SK-N-SH (cell line): ENCODE measurements at regions not wholly inside any gene's neighbourhood (a gene's known extent, or its start where the extent isn't known, plus 50 kb on each side); places are given as distances from the start of the nearest gene placed in this dataset.

Experiments used
- CTCF ChIA-PET: fragments of 300-600, 350-600 bp; formaldehyde crosslinking; extraction: SDS; loops from one replicate; lab custom pipeline; 2021; lab: Yijun Ruan, JAX
- POLR2A ChIA-PET: fragments of 350-600 bp; sonication (Branson Sonifier 250); formaldehyde crosslinking; extraction: SDS; loops from one replicate; lab custom pipeline; 2020; ENCODE audit warnings: antibody characterized with exemption, inconsistent platforms; lab: Yijun Ruan, JAX
- DNase-seq: peaks from one replicate; pipeline ENCODE4 v3.0.0; 2012
- H2AFZ ChIP-seq: fragments of 200-600 bp; sonication (generic); 2 replicates; pipeline ENCODE4 v1.8.1; 2016; ENCODE audit warnings: antibody characterized with exemption, mild to moderate bottlenecking, low read depth
- H3F3A ChIP-seq: fragments of 200-600 bp; sonication (generic); replicated peaks from 2 replicates; pipeline ENCODE3; 2016; ENCODE audit warnings: antibody characterized with exemption, mild to moderate bottlenecking; ENCODE audit not compliant: insufficient read depth
- H3K27ac ChIP-seq, 2 experiments: fragments of 200-500 bp in 1 of 2; fragments of 200-600 bp in 1 of 2; sonication (Bioruptor generic) in 1 of 2; sonication (generic), shearing (Covaris generic) in 1 of 2; 2 replicates each; pipeline versions ENCODE4 v1.5.1 to v1.6.1; 2014 to 2016; ENCODE audit warnings: low read depth in 2 of 2, inconsistent platforms in 1 of 2, low read length in 1 of 2, mild to moderate bottlenecking in 1 of 2, mixed read lengths in 1 of 2
- H3K27me3 ChIP-seq: fragments of 200-600 bp; sonication (generic), shearing (Covaris generic); 2 replicates; pipeline ENCODE4 v1.6.1; 2016; ENCODE audit warnings: mixed run types; ENCODE audit not compliant: insufficient read depth
- H3K36me3 ChIP-seq, 2 experiments: fragments of 200-500 bp in 1 of 2; fragments of 200-600 bp in 1 of 2; sonication (Bioruptor generic) in 1 of 2; sonication (generic) in 1 of 2; replicated peaks in 1 of 2; 2 replicates each; pipeline versions ENCODE3 to v1.5.1; 2014 to 2016; ENCODE audit warnings: low read length in 1 of 2, mild to moderate bottlenecking in 1 of 2; ENCODE audit not compliant: insufficient read depth in 2 of 2, control insufficient read depth in 1 of 2
- H3K4me1 ChIP-seq, 2 experiments: fragments of 200-500 bp in 1 of 2; fragments of 200-600 bp in 1 of 2; sonication (Bioruptor generic) in 1 of 2; sonication (generic), shearing (Covaris generic) in 1 of 2; 2 replicates each; pipeline versions ENCODE4 v1.5.1 to v1.6.1; 2014 to 2016; ENCODE audit warnings: low read depth in 1 of 2, low read length in 1 of 2, mixed run types in 1 of 2; ENCODE audit not compliant: insufficient read depth in 2 of 2, control insufficient read depth in 1 of 2
- H3K4me2 ChIP-seq: fragments of 200-600 bp; sonication (generic), shearing (Covaris generic); 2 replicates; pipeline ENCODE4 v1.6.1; 2017; ENCODE audit warnings: mixed run types
- H3K4me3 ChIP-seq, 2 experiments: fragments of 200-500 bp in 1 of 2; fragments of 200-600 bp in 1 of 2; sonication (Bioruptor generic) in 1 of 2; sonication (generic), shearing (Covaris generic) in 1 of 2; 2 replicates each; pipeline versions ENCODE4 v1.5.1 to v1.8.1; 2014 to 2016; ENCODE audit warnings: low read depth in 2 of 2, inconsistent platforms in 1 of 2, low read length in 1 of 2, mild to moderate bottlenecking in 1 of 2, mixed read lengths in 1 of 2, moderate library complexity in 1 of 2
- H3K79me2 ChIP-seq: fragments of 200-600 bp; sonication (generic); 2 replicates; pipeline ENCODE4 v1.8.1; 2017; ENCODE audit warnings: mild to moderate bottlenecking; ENCODE audit not compliant: insufficient read depth
- H3K9ac ChIP-seq: fragments of 200-600 bp; sonication (generic); 2 replicates; pipeline ENCODE4 v1.6.1; 2017; ENCODE audit warnings: mixed run types
- H3K9me2 ChIP-seq: fragments of 200-600 bp; sonication (generic); 2 replicates; pipeline ENCODE4 v1.6.1; 2017; ENCODE audit warnings: mixed run types
- H3K9me3 ChIP-seq: fragments of 200-600 bp; sonication (generic); 2 replicates; pipeline ENCODE4 v1.6.1; 2017; ENCODE audit warnings: mixed run types, mild to moderate bottlenecking, moderate library complexity
- H4K20me1 ChIP-seq: fragments of 200-600 bp; sonication (generic); 2 replicates; pipeline ENCODE4 v1.6.1; 2017; ENCODE audit warnings: mild to moderate bottlenecking, mixed run types; ENCODE audit not compliant: insufficient read depth
- CHD2 ChIP-seq: fragments of 150-350 bp; IDR thresholded peaks from 2 replicates; pipeline ENCODE4 v1.6.1; 2018; ENCODE audit warnings: low read length; ENCODE audit not compliant: partially characterized antibody
- CTCF ChIP-seq: fragments of 200-600 bp; sonication (generic); IDR thresholded peaks from 2 replicates; pipeline ENCODE4 v1.6.1; 2017; ENCODE audit warnings: antibody characterized with exemption, mild to moderate bottlenecking, moderate library complexity
- FOXJ3 ChIP-seq: sonication (generic); formaldehyde crosslinking; IDR thresholded peaks from 2 replicates; pipeline ENCODE4 v1.5.1; 2020; ENCODE audit warnings: mild to moderate bottlenecking, missing genetic modification reagents
- GABPA ChIP-seq: IDR thresholded peaks from 2 replicates; pipeline ENCODE4 v1.4.0; 2012; ENCODE audit warnings: low read depth, mild to moderate bottlenecking
- MEF2A ChIP-seq: IDR thresholded peaks from 2 replicates; pipeline ENCODE4 v1.4.0; 2012; ENCODE audit warnings: low read depth, borderline replicate concordance
- MXI1 ChIP-seq: IDR thresholded peaks from 2 replicates; pipeline ENCODE4 v1.6.1; 2012; ENCODE audit warnings: mild to moderate bottlenecking, low read depth, low read length, improper control_type of control experiment
- NFIC ChIP-seq: IDR thresholded peaks from 2 replicates; pipeline ENCODE4 v1.4.0; 2012; ENCODE audit warnings: borderline replicate concordance
- NRF1 ChIP-seq: IDR thresholded peaks from 2 replicates; pipeline ENCODE4 v1.6.1; 2012; ENCODE audit warnings: low read depth, mild to moderate bottlenecking, low read length
- RAD21 ChIP-seq: IDR thresholded peaks from 2 replicates; pipeline ENCODE4 v1.6.1; 2012; ENCODE audit warnings: mild to moderate bottlenecking, low read length
- RCOR1 ChIP-seq: fragments of 150-350 bp; IDR thresholded peaks from 2 replicates; pipeline ENCODE4 v1.6.1; 2017; ENCODE audit warnings: antibody characterized with exemption, low read length
- SIN3A ChIP-seq: IDR thresholded peaks from 2 replicates; pipeline ENCODE4 v1.6.1; 2012; ENCODE audit warnings: low read depth, mild to moderate bottlenecking, low read length, moderate library complexity, borderline replicate concordance
- SMC3 ChIP-seq: IDR thresholded peaks from 2 replicates; pipeline ENCODE4 v1.6.1; 2012; ENCODE audit warnings: low read depth, low read length, improper control_type of control experiment
- TCF12 ChIP-seq: IDR thresholded peaks from 2 replicates; pipeline ENCODE4 v1.4.0; 2012
- ZBTB33 ChIP-seq: IDR thresholded peaks from 2 replicates; pipeline ENCODE4 v1.4.0; 2012; ENCODE audit warnings: low read depth, borderline replicate concordance
- WGBS: methylation state at CpG from one replicate; pipeline ENCODE4 v1.1.6; 2017; ENCODE audit warnings: low lambda C conversion rate; 5-methylcytosine and 5-hydroxymethylcytosine counted together
- TF ChIP-seq, protein P1 (sequence below): IDR thresholded peaks from 2 replicates; pipeline ENCODE4 v1.4.0; 2012; ENCODE audit warnings: low read depth
- TF ChIP-seq, protein P2 (sequence below): IDR thresholded peaks from 2 replicates; pipeline ENCODE4 v1.4.0; 2012; ENCODE audit warnings: low read depth, borderline replicate concordance

DNA sequence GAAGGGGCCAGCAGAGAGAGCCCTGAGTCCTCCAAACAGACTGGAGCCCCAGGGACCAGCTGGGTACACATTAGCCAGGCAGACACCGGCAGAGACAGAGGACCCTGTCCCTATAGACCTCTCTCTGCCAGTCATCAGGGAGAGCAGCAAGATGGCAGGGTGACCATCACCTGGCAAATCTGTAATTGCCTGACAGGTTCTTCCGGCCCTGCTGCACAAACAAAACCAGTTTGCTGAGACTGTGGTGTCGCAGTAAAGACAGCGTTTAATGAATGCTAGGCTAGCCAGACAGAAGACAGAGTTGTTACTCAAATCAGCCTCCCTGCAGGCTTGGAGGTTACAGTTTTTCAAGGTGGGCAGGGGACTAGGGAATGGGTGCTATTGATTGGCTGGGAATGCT, 618.9 kb downstream of the NPHP4 start:
- ChIA-PET CTCF (no interaction called here), POLR2A (no interaction called here)
- WGBS, result 63% methylated on average over 3 of the region's 4 CpGs
- TF ChIP-seq GABPA, result no peak
- TF ChIP-seq RCOR1, result no peak
- TF ChIP-seq ZBTB33, result no peak
- no peak for TF ChIP-seq SMC3
- TF ChIP-seq, protein P1, sequence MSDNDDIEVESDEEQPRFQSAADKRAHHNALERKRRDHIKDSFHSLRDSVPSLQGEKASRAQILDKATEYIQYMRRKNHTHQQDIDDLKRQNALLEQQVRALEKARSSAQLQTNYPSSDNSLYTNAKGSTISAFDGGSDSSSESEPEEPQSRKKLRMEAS, result no peak
- TF ChIP-seq CTCF, result no peak
- no peak for TF ChIP-seq CHD2
- TF ChIP-seq NRF1, result no peak
- no peak for TF ChIP-seq NFIC
- no peak for DNase-seq
- no peak overlapping the region for H3K4me2 ChIP-seq
- no peaks in the 10 kb centered on the region for H3K36me3 ChIP-seq
- H3K79me2 ChIP-seq, result no peaks in the 10 kb centered on the region
- no peaks in the 10 kb centered on the region for H3K9me3 ChIP-seq
- H3K27ac ChIP-seq, result no peak overlapping the region
- no peaks in the 10 kb centered on the region for H3K27me3 ChIP-seq
- H2AFZ ChIP-seq, result no peak overlapping the region
- peaks cover 0 to 8% of the 10 kb centered on the region in 2 experiments; a peak in 1 of 4 replicates for H3K4me1 ChIP-seq
- H3K4me3 ChIP-seq, result no peak overlapping the region
- no peaks in the 10 kb centered on the region for H3K9me2 ChIP-seq
- H3K9ac ChIP-seq, result no peak overlapping the region
- no peaks in the 10 kb centered on the region for H4K20me1 ChIP-seq
- no peaks in the 10 kb centered on the region for H3F3A ChIP-seq

GRCh38 chr1:5371270-5371669, 621.0 kb downstream of the NPHP4 start:
- Histone ChIP-seq H3F3A (no peaks in the 10 kb centered on the region), H3K79me2 (no peaks in the 10 kb centered on the region), H3K9me2 (no peaks in the 10 kb centered on the region), H2AFZ (no peak overlapping the region), H3K9me3 (no peaks in the 10 kb centered on the region), H3K27me3 (no peaks in the 10 kb centered on the region), H3K9ac (no peak overlapping the region), H3K4me2 (no peak overlapping the region), H3K27ac (no peak overlapping the region), H3K36me3 (no peaks in the 10 kb centered on the region), H3K4me1 (peaks cover 0 to 6% of the 10 kb centered on the region in 2 experiments; a peak in 1 of 4 replicates), H3K4me3 (no peak overlapping the region), H4K20me1 (no peaks in the 10 kb centered on the region)
- POLR2A ChIA-PET, result no interaction called here
- no peak for TF ChIP-seq RCOR1
- TF ChIP-seq, protein P2, sequence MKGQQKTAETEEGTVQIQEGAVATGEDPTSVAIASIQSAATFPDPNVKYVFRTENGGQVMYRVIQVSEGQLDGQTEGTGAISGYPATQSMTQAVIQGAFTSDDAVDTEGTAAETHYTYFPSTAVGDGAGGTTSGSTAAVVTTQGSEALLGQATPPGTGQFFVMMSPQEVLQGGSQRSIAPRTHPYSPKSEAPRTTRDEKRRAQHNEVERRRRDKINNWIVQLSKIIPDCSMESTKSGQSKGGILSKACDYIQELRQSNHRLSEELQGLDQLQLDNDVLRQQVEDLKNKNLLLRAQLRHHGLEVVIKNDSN, result no peak
- no peak for TF ChIP-seq NFIC
- TF ChIP-seq CHD2, result no peak
- TF ChIP-seq TCF12, result no peak
- TF ChIP-seq MEF2A, result no peak
- TF ChIP-seq RAD21, result no peak
- no peak for TF ChIP-seq ZBTB33
- no peak for TF ChIP-seq GABPA
- TF ChIP-seq MXI1, result no peak
- no peak for TF ChIP-seq FOXJ3
- no peak for TF ChIP-seq SIN3A
- CTCF ChIA-PET, result interaction anchor here (0.9 to 1.3 kb wide), 2 partner anchors 10 to 143 kb away, joined by 3 read pairs; no protein-coding TSS in a partner anchor
- DNase-seq, result no peak
- 48% methylated on average over 7 of the region's 7 CpGs for WGBS
